ENCODE measurements at regions not wholly inside any gene's neighbourhood (a gene's known extent, or its start where the extent isn't known, plus 50 kb on each side); places are given as distances from the start of the nearest gene placed in this dataset.

- in situ Hi-C loops (cut with HindIII; ENCODE audit: low pct_unique_long_range_greater_than_20kb, low sequenced_read_pairs) = no loop called here
- Histone ChIP-seq H3K27ac (ENCODE audit: low read length) (no peak overlapping the region), H3K4me3 (ENCODE audit: low read depth in 2 of 2, low read length in 2 of 2) (no peak overlapping the region), H3K36me3 (ENCODE audit: control insufficient read depth, insufficient read depth, low read length) (no peaks in the 10 kb centered on the region), H3K4me1 (ENCODE audit: control insufficient read depth, insufficient read depth, low read length) (no peaks in the 10 kb centered on the region), H3K9me3 (ENCODE audit: control insufficient read depth, insufficient read depth, low read depth, low read length) (no peaks in the 10 kb centered on the region), H3K27me3 (ENCODE audit: control insufficient read depth, insufficient read depth, low read length) (no peaks in the 10 kb centered on the region)
- ChIA-PET CTCF (no interaction called here), POLR2A (no interaction called here)
- DNase-seq (ENCODE audit: low read depth, low spot score) (no peak), ATAC-seq (no peak)
- BruUV-seq (replicated peaks) = no TSS peak
- no peak for TF ChIP-seq POLR2AphosphoS5 (IDR thresholded peaks at IDR 0.05; ENCODE audit: low read depth, low read length)
- no peak for TF ChIP-seq REST (IDR thresholded peaks at IDR 0.05; ENCODE audit: insufficient read depth in 1 of 2, low read depth in 2 of 2, low read length in 1 of 2)
- TF ChIP-seq, protein P1, sequence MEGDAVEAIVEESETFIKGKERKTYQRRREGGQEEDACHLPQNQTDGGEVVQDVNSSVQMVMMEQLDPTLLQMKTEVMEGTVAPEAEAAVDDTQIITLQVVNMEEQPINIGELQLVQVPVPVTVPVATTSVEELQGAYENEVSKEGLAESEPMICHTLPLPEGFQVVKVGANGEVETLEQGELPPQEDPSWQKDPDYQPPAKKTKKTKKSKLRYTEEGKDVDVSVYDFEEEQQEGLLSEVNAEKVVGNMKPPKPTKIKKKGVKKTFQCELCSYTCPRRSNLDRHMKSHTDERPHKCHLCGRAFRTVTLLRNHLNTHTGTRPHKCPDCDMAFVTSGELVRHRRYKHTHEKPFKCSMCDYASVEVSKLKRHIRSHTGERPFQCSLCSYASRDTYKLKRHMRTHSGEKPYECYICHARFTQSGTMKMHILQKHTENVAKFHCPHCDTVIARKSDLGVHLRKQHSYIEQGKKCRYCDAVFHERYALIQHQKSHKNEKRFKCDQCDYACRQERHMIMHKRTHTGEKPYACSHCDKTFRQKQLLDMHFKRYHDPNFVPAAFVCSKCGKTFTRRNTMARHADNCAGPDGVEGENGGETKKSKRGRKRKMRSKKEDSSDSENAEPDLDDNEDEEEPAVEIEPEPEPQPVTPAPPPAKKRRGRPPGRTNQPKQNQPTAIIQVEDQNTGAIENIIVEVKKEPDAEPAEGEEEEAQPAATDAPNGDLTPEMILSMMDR (IDR thresholded peaks at IDR 0.05) = no peak
- no peak for TF ChIP-seq SIN3A (IDR thresholded peaks at IDR 0.05; ENCODE audit: borderline replicate concordance, insufficient read depth, low read depth, low read length)
- TF ChIP-seq TCF7L2 (IDR thresholded peaks at IDR 0.05; ENCODE audit: low read depth, low read length) = no peak
- intact Hi-C loops (cut with micrococcal nuclease; ENCODE audit: unreplicated experiment) = no loop called here
These were observed 454.9 kb downstream of the LMO7 start for GRCh38 chr13:76091076-76091475.

- no peaks in the 10 kb centered on the region for H3K9me3 ChIP-seq (ENCODE audit: control insufficient read depth, insufficient read depth, low read depth, low read length)
- no peaks in the 10 kb centered on the region for H3K4me1 ChIP-seq (ENCODE audit: control insufficient read depth, insufficient read depth, low read length)
- H3K4me3 ChIP-seq (ENCODE audit: low read depth in 2 of 2, low read length in 2 of 2) = no peak overlapping the region
- ChIA-PET POLR2A (no interaction called here), CTCF (no interaction called here)
- no peak overlapping the region for H3K27ac ChIP-seq (ENCODE audit: low read length)
- in situ Hi-C loops (cut with HindIII; ENCODE audit: low pct_unique_long_range_greater_than_20kb, low sequenced_read_pairs) = no loop called here
- BruUV-seq (replicated peaks) = no TSS peak
- intact Hi-C loops (cut with micrococcal nuclease; ENCODE audit: unreplicated experiment) = no loop called here
- TF ChIP-seq TCF7L2 (IDR thresholded peaks at IDR 0.05; ENCODE audit: low read depth, low read length) = no peak
- TF ChIP-seq SIN3A (IDR thresholded peaks at IDR 0.05; ENCODE audit: borderline replicate concordance, insufficient read depth, low read depth, low read length) = no peak
- TF ChIP-seq POLR2AphosphoS5 (IDR thresholded peaks at IDR 0.05; ENCODE audit: low read depth, low read length) = no peak
- no peak for TF ChIP-seq REST (IDR thresholded peaks at IDR 0.05; ENCODE audit: insufficient read depth in 1 of 2, low read depth in 2 of 2, low read length in 1 of 2)
- TF ChIP-seq, protein P1 (IDR thresholded peaks at IDR 0.05) = no peak
- no peaks in the 10 kb centered on the region for H3K27me3 ChIP-seq (ENCODE audit: control insufficient read depth, insufficient read depth, low read length)
- ATAC-seq = no peak
- DNase-seq (ENCODE audit: low read depth, low spot score) = no peak
- H3K36me3 ChIP-seq (ENCODE audit: control insufficient read depth, insufficient read depth, low read length) = no peaks in the 10 kb centered on the region
These were observed 450.6 kb downstream of the LMO7 start for GRCh38 chr13:76086729-76087128.

Data from Panc1 (cell line).